Prostate gland (tissue), 2 donors: ENCODE measurements at regions not wholly inside any gene's neighbourhood (a gene's known extent, or its start where the extent isn't known, plus 50 kb on each side); places are given as distances from the start of the nearest gene placed in this dataset.
"Not testable (repeated sequence)": the region's sequence is repeated elsewhere in the genome, so short reads cannot be mapped to it uniquely, and the experiment has no call there.

Source experiments
- DNase-seq: peaks from one replicate; pipeline ENCODE4 v3.0.0-alpha.2; 2019; ENCODE audit warnings: low spot score
- H3K27ac ChIP-seq, 2 donors: fragments of 200-600 bp; sonication (generic); 2 replicates each; pipeline ENCODE4 v1.5.1; 2017 to 2019
- H3K27me3 ChIP-seq: fragments of 200-600 bp; sonication (generic); replicated peaks from 2 replicates; pipeline ENCODE4 v1.5.1; 2019; ENCODE audit not compliant: insufficient read depth
- H3K36me3 ChIP-seq, 2 donors: fragments of 200-600 bp; sonication (generic); 1 replicate in 1 of 2; 2 replicates in 1 of 2; pipeline versions ENCODE4 v1.5.1 to v1.8.1; 2017 to 2019
- H3K4me1 ChIP-seq: fragments of 200-600 bp; sonication (generic); replicated peaks from 2 replicates; pipeline ENCODE4 v1.5.1; 2019
- H3K4me3 ChIP-seq, 2 donors: fragments of 200-600 bp; sonication (generic); 2 replicates each; pipeline ENCODE4 v1.5.1; 2017 to 2019
- H3K9me3 ChIP-seq: fragments of 200-600 bp; sonication (generic); 2 replicates; pipeline ENCODE4 v1.5.1; 2017
- CTCF ChIP-seq, 4 experiments: fragments of 200-600 bp in 2 of 4; fragments of 450-650 bp in 2 of 4; sonication (generic) in 2 of 4; IDR thresholded peaks; 1 replicate in 3 of 4; 2 replicates in 1 of 4; pipeline ENCODE4 v1.5.1; 2016 to 2019; ENCODE audit warnings: antibody characterized with exemption in 4 of 4, mild to moderate bottlenecking in 2 of 4, moderate library complexity in 2 of 4
- POLR2A ChIP-seq: fragments of 450-650 bp; IDR thresholded peaks from one replicate; pipeline ENCODE4 v1.6.1; 2016; ENCODE audit warnings: antibody characterized with exemption, mild to moderate bottlenecking
- POLR2AphosphoS5 ChIP-seq: sonication (generic); formaldehyde crosslinking; IDR thresholded peaks from one replicate; pipeline ENCODE4 v1.6.1; 2017; ENCODE audit warnings: antibody characterized with exemption
- WGBS: methylation state at CpG from one replicate; pipeline ENCODE4 v1.1.5; 2018; 5-methylcytosine and 5-hydroxymethylcytosine counted together
- intact Hi-C: fragments of 100-400 bp; cut with DNase I; formaldehyde crosslinking; loops from one replicate; pipeline ENCODE4 v1.14.2; 2022

GRCh38 chr4:20185103-20185502 is 66.6 kb upstream of the SLIT2 start:
- intact Hi-C loops, result no loop called here
- no peaks in the 10 kb centered on the region for H3K4me1 ChIP-seq
- H3K36me3 ChIP-seq, result no peaks in the 10 kb centered on the region
- no peaks in the 10 kb centered on the region for H3K27me3 ChIP-seq
- H3K27ac ChIP-seq, result no peak overlapping the region
- 73% methylated on average over 2 of the region's 2 CpGs for whole genome bisulfite sequencing
- no peaks in the 10 kb centered on the region for H3K9me3 ChIP-seq
- no peak overlapping the region for H3K4me3 ChIP-seq
- no peak for TF ChIP-seq POLR2AphosphoS5
- DNase-seq, result no peak

DNA sequence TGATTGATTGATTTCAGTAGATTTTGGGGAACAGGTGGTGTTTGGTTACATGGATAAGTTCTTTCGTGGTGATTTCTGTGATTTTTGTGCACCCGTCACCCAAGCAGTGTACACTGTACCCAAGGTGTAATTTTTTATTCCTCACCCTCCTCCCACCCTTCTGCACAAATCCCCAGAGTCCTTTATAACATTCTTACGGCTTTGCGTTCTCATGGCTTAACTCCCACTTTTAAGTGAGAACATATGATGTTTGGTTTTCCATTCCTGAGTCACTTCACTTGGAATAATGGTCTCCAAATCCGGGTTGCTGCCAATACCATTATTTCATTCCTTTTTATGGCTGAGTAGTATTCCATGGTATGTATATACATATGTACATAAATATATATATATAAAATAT is 68.6 kb upstream of the SLIT2 start:
- H3K4me1 ChIP-seq, H3K36me3 ChIP-seq, H3K9me3 ChIP-seq, H3K27ac ChIP-seq, H3K4me3 ChIP-seq, DNase-seq, H3K27me3 ChIP-seq, intact Hi-C loops: not testable (repeated sequence)
- whole genome bisulfite sequencing, result 96% methylated on average over 5 of the region's 5 CpGs

GRCh38 chr4:20181926-20182325 is 69.8 kb upstream of the SLIT2 start:
- no peak overlapping the region for H3K4me3 ChIP-seq
- no peaks in the 10 kb centered on the region for H3K36me3 ChIP-seq
- no peaks in the 10 kb centered on the region for H3K27me3 ChIP-seq
- H3K27ac ChIP-seq, result no peak overlapping the region
- H3K9me3 ChIP-seq, result no peaks in the 10 kb centered on the region
- H3K4me1 ChIP-seq, result no peaks in the 10 kb centered on the region
- TF ChIP-seq POLR2AphosphoS5 (no peak), CTCF (IDR thresholded peaks at IDR 0.05) (no peak), POLR2A (no peak)
- intact Hi-C loops, result no loop called here
- no peak for DNase-seq
- WGBS, result 79% methylated on average over 3 of the region's 3 CpGs

GRCh38 chr4:20180509-20180908 is 71.2 kb upstream of the SLIT2 start:
- no peak for DNase-seq
- intact Hi-C loops, result no loop called here
- no peak overlapping the region for H3K27ac ChIP-seq
- no peak overlapping the region for H3K4me3 ChIP-seq
- no peaks in the 10 kb centered on the region for H3K27me3 ChIP-seq
- H3K4me1 ChIP-seq, result no peaks in the 10 kb centered on the region
- no peaks in the 10 kb centered on the region for H3K9me3 ChIP-seq
- TF ChIP-seq POLR2AphosphoS5, result no peak
- no peak for TF ChIP-seq CTCF (IDR thresholded peaks at IDR 0.05)
- TF ChIP-seq POLR2A, result no peak
- H3K36me3 ChIP-seq, result no peaks in the 10 kb centered on the region

DNA sequence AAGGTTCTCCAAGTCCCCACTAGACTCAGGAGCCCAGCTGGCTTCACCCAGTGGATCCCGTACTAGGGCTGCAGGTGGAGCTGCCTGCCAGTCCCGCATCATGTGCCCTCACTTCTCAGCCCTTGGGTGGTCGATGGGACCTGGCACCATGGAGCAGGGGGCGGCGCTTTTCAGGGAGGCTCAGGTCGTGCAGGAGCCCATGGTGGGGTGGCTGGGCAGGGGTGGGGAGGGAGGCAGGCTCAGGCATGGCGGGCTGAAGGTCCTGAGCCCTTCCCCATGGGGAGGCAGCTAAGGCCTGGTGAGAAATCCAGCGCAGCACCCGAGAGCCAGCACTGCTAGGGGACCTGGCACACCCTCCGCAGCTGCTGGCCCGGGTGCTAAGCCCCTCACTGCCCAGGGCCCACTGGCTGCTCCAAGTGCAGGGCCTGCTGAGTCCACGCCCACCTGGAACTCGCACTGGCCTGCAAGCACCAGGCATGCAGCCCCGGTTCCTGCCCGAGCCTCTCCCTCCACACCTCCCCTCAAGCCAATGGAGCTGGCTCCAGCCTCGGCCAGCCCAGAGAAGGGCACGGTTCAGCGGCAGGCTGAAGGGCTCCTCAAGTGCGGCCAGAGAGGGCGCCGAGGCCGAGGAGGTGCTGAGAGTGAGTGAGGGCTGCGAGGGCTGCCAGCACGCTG is 72.7 kb upstream of the SLIT2 start:
- Histone ChIP-seq H3K4me3 (no peak overlapping the region), H3K4me1 (no peaks in the 10 kb centered on the region), H3K27ac (no peak overlapping the region), H3K27me3 (no peaks in the 10 kb centered on the region), H3K9me3 (no peaks in the 10 kb centered on the region), H3K36me3 (no peaks in the 10 kb centered on the region)
- no peak for TF ChIP-seq POLR2AphosphoS5
- TF ChIP-seq CTCF (IDR thresholded peaks at IDR 0.05), result no peak
- no peak for TF ChIP-seq POLR2A
- 99% methylated on average over 16 of the region's 24 CpGs for WGBS
- DNase-seq, result no peak
- intact Hi-C loops, result no loop called here

DNA sequence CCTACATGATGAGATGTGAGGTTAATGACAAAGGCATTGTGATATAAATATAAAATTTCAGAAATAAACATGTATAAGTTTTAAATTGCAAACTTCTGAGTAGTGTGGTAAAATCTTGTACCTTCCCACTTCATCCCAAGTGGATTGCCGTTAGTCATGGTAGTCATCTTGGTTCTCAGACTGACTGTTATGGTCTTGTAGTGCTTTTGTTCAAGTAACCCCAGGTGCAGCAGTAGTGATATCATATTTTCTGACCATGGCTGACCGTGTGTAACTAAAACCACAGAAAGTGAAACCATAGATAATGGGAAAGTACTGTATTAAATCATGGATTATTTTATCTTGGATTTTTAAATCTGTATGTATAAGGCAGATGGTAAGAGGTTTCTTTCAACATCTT is 74.8 kb upstream of the SLIT2 start:
- intact Hi-C loops, result no loop called here

More for the DNA sequence above, 74.8 kb upstream of the SLIT2 start:
- H3K27ac ChIP-seq, result no peak overlapping the region
- no peaks in the 10 kb centered on the region for H3K36me3 ChIP-seq
- no peaks in the 10 kb centered on the region for H3K9me3 ChIP-seq
- no peaks in the 10 kb centered on the region for H3K4me1 ChIP-seq
- WGBS, result 87% methylated on average over 2 of the region's 2 CpGs
- no peak overlapping the region for H3K4me3 ChIP-seq
- TF ChIP-seq CTCF (IDR thresholded peaks at IDR 0.05) (no peak), POLR2AphosphoS5 (no peak), POLR2A (no peak)
- no peaks in the 10 kb centered on the region for H3K27me3 ChIP-seq
- no peak for DNase-seq
